ENCODE measurements at regions not wholly inside any gene's neighbourhood (a gene's known extent, or its start where the extent isn't known, plus 50 kb on each side); places are given as distances from the start of the nearest gene placed in this dataset.
"Not testable (repeated sequence)": the region's sequence is repeated elsewhere in the genome, so short reads cannot be mapped to it uniquely, and the experiment has no call there.

DNA sequence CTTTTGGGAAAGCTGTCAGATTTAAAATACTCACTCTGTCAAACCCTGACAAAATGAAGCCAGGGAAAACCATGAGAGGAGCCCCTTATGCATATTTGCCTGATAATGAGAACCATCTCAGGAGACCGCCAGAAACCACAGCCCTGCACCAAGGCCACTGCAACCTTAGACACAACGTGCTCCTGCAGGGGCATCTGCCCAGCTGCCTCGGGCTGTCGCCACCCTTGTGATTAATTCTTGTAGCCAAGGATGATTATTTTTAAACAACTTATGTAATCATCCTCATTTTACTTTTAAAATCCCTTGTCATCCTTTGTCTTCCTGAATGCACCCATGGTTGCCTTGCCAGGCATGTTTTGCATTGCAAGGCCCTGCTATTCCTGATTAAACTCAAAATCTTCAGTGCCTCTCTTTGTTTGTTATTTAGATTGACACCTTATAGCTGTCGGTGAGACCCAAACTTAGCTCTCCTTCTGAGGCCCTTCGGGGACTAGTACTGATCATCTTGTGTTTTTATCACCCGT is 766.4 kb upstream of the TMEM132C start:
- Histone ChIP-seq H3K4me3 (no peak overlapping the region), H3K4me1 (replicated peaks) (no peaks in the 10 kb centered on the region), H3K27me3 (replicated peaks; ENCODE audit: insufficient read depth) (no peaks in the 10 kb centered on the region), H3K36me3 (no peaks in the 10 kb centered on the region), H3K27ac (no peak overlapping the region), H3K9me3 (no peaks in the 10 kb centered on the region)
- TF ChIP-seq, protein P1, sequence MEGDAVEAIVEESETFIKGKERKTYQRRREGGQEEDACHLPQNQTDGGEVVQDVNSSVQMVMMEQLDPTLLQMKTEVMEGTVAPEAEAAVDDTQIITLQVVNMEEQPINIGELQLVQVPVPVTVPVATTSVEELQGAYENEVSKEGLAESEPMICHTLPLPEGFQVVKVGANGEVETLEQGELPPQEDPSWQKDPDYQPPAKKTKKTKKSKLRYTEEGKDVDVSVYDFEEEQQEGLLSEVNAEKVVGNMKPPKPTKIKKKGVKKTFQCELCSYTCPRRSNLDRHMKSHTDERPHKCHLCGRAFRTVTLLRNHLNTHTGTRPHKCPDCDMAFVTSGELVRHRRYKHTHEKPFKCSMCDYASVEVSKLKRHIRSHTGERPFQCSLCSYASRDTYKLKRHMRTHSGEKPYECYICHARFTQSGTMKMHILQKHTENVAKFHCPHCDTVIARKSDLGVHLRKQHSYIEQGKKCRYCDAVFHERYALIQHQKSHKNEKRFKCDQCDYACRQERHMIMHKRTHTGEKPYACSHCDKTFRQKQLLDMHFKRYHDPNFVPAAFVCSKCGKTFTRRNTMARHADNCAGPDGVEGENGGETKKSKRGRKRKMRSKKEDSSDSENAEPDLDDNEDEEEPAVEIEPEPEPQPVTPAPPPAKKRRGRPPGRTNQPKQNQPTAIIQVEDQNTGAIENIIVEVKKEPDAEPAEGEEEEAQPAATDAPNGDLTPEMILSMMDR (IDR thresholded peaks at IDR 0.05): no peak
- TF ChIP-seq POLR2A (IDR thresholded peaks at IDR 0.05) (no peak), POLR2AphosphoS5 (IDR thresholded peaks at IDR 0.05) (no peak)
- no peak for DNase-seq (ENCODE audit: low spot score)
- intact Hi-C loops (cut with DNase I): no loop called here
- WGBS: 83% methylated on average over 7 of the region's 7 CpGs

DNA sequence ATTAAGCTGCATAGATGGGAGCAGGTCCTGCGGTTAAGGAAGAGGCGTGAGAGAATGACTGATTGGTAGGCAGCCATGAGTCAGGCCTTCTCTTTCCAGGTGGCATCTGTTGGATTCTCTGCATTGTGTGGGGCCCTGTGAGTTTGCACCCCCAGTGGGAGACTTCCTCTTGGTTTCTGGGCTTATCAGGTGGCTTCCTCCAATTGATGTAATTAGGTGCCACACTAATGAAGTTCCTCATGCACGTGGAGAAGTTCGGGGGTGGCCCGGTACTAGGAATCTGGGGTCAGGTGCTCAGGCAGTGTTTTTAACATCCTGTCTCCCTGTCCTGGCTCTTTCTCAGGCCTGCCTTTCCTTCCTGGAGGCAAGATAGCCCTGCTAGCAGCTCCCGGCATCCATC is 765.1 kb upstream of the TMEM132C start:
- Histone ChIP-seq H3K4me3 (no peak overlapping the region), H3K9me3 (no peaks in the 10 kb centered on the region), H3K27ac (no peak overlapping the region), H3K27me3 (replicated peaks; ENCODE audit: insufficient read depth) (no peaks in the 10 kb centered on the region), H3K36me3 (no peaks in the 10 kb centered on the region), H3K4me1 (replicated peaks) (no peaks in the 10 kb centered on the region)
- no peak for DNase-seq (ENCODE audit: low spot score)
- 84% methylated on average over 6 of the region's 6 CpGs for WGBS
- TF ChIP-seq, protein P1 (IDR thresholded peaks at IDR 0.05): no peak
- TF ChIP-seq POLR2A (IDR thresholded peaks at IDR 0.05): no peak
- no peak for TF ChIP-seq POLR2AphosphoS5 (IDR thresholded peaks at IDR 0.05)
- intact Hi-C loops (cut with DNase I): no loop called here

DNA sequence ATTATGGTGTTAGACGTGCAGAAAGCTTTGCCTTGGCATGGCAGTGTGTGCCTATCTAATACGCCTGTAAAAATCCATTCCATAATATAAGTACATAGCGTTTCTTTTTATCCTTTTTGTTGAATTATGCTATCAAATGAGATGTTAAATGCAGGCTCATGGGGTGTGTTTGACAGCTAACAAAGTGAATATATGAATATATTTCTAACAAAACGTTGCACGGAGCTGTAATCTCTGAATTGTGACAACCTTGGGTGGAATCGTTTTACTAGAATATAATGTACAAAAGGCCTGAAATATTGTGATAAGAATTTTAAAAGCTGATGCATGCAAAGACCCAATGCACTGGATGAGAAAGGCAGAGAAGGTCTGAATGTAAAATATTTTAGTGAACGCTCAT is 763.7 kb upstream of the TMEM132C start:
- no peak for DNase-seq (ENCODE audit: low spot score)
- intact Hi-C loops (cut with DNase I): no loop called here
- Histone ChIP-seq H3K4me1 (replicated peaks) (no peaks in the 10 kb centered on the region), H3K9me3 (no peaks in the 10 kb centered on the region), H3K27ac (no peak overlapping the region), H3K4me3 (no peak overlapping the region), H3K36me3 (no peaks in the 10 kb centered on the region), H3K27me3 (replicated peaks; ENCODE audit: insufficient read depth) (no peaks in the 10 kb centered on the region)
- TF ChIP-seq, protein P1 (IDR thresholded peaks at IDR 0.05): no peak
- TF ChIP-seq POLR2A (IDR thresholded peaks at IDR 0.05) (no peak), POLR2AphosphoS5 (IDR thresholded peaks at IDR 0.05) (no peak)
- WGBS: 79% methylated on average over 7 of the region's 7 CpGs

DNA sequence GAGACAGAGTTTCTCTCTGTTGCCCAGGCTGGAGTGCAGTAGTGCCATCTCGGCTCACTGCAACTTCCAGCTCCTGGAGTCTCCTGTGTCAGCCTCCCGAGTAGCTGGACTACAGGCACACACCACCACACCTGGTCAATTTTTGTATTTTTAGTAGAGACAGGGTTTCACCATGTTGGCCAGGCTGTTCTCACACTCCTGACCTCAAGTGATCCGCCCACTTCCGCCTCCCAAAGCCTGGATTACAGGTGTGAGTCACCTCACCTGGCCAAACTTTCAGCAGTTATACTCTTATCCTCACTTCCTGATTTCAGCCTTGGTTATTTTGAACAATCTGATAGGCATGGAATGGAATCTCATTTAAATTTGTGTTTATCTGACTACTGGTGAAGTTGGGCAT is 763.0 kb upstream of the TMEM132C start:
- H3K27ac ChIP-seq; DNase-seq (ENCODE audit: low spot score); H3K36me3 ChIP-seq; H3K4me1 ChIP-seq (replicated peaks); intact Hi-C loops (cut with DNase I); H3K4me3 ChIP-seq; H3K9me3 ChIP-seq; H3K27me3 ChIP-seq (replicated peaks; ENCODE audit: insufficient read depth): not testable (repeated sequence)
- 84% methylated on average over 4 of the region's 4 CpGs for WGBS

DNA sequence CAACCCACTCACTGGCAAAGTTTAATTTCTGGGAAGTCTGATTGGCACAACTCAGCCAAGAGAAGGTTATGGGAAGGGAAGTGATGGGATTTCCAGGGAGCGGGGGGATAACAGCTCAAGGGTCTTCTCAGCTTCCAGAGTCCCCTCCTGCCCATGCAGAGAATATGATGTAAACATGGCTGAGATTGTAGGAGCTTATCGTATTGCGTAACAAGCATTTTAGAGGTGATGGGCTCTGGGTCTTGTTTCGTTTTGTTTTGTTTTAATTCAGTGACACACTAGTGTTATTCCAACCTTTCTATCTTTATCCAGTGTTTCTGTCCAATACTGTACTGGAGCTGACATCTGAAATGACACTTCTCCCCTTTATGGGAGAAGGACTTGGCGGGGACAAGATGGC is 762.1 kb upstream of the TMEM132C start:
- WGBS: 91% methylated on average over 5 of the region's 5 CpGs

More for the DNA sequence above, 762.1 kb upstream of the TMEM132C start:
- H3K4me3 ChIP-seq: no peak overlapping the region
- no peak for DNase-seq (ENCODE audit: low spot score)
- H3K36me3 ChIP-seq: no peaks in the 10 kb centered on the region
- intact Hi-C loops (cut with DNase I): no loop called here
- no peaks in the 10 kb centered on the region for H3K27me3 ChIP-seq (replicated peaks; ENCODE audit: insufficient read depth)
- no peaks in the 10 kb centered on the region for H3K9me3 ChIP-seq
- no peaks in the 10 kb centered on the region for H3K4me1 ChIP-seq (replicated peaks)
- H3K27ac ChIP-seq: no peak overlapping the region
- TF ChIP-seq POLR2AphosphoS5 (IDR thresholded peaks at IDR 0.05) (no peak), POLR2A (IDR thresholded peaks at IDR 0.05) (no peak)
- TF ChIP-seq, protein P1 (IDR thresholded peaks at IDR 0.05): no peak

Measured in prostate gland (tissue), 2 donors.